PC-9 (cell line): ENCODE measurements at regions not wholly inside any gene's neighbourhood (a gene's known extent, or its start where the extent isn't known, plus 50 kb on each side); places are given as distances from the start of the nearest gene placed in this dataset.

ENCODE experiments used
- BruUV-seq: library from RNA; stranded (reverse); fragments of 400-500 nt; replicated peaks from 2 replicates; lab custom pipeline; 2021; lab: Mats Ljungman, UMichigan
- CTCF ChIA-PET: fragments of 300-600 bp; sonication (Branson Sonifier 250); formaldehyde crosslinking; loops from one replicate; lab custom pipeline; 2022; ENCODE audit warnings: antibody characterized with exemption; lab: Charles Lee
- POLR2A ChIA-PET: fragments of 300-600 bp; sonication (Branson Sonifier 250); formaldehyde crosslinking; loops from one replicate; lab custom pipeline; 2022; ENCODE audit warnings: antibody characterized with exemption; ENCODE audit not compliant: unreplicated experiment; lab: Charles Lee
- DNase-seq, 2 experiments: peaks; one replicate each; pipeline versions ENCODE4 v3.0.0 to v3.0.0-alpha.2; 2015 to 2022; ENCODE audit warnings: mixed read lengths in 1 of 2
- H2AFZ ChIP-seq: fragments of 200-600 bp; sonication (generic); 2 replicates; pipeline ENCODE4 v1.8.1; 2017; ENCODE audit warnings: antibody characterized with exemption
- H3F3A ChIP-seq: fragments of 200-600 bp; sonication (generic); 2 replicates; pipeline ENCODE4 v1.8.1; 2017; ENCODE audit warnings: antibody characterized with exemption, mild to moderate bottlenecking, low read depth; ENCODE audit not compliant: insufficient read depth
- H3K27ac ChIP-seq: fragments of 200-600 bp; sonication (generic); 2 replicates; pipeline ENCODE4 v1.6.1; 2016; ENCODE audit warnings: mixed run types
- H3K27me3 ChIP-seq: fragments of 200-600 bp; sonication (generic); 2 replicates; pipeline ENCODE4 v1.6.1; 2016; ENCODE audit warnings: low read depth, mixed run types; ENCODE audit not compliant: insufficient read depth
- H3K36me3 ChIP-seq: fragments of 200-600 bp; sonication (generic); 2 replicates; pipeline ENCODE4 v1.6.1; 2016; ENCODE audit warnings: low read depth, mixed run types
- H3K4me1 ChIP-seq: fragments of 200-600 bp; sonication (generic); replicated peaks from 2 replicates; pipeline ENCODE4 v1.6.1; 2016; ENCODE audit warnings: mixed run types; ENCODE audit not compliant: insufficient read depth
- H3K4me2 ChIP-seq: fragments of 200-600 bp; sonication (generic); 2 replicates; pipeline ENCODE4 v1.6.1; 2017; ENCODE audit warnings: mixed run types
- H3K4me3 ChIP-seq: fragments of 200-600 bp; sonication (generic); 2 replicates; pipeline ENCODE4 v1.6.1; 2016; ENCODE audit warnings: mixed run types
- H3K79me2 ChIP-seq: fragments of 200-600 bp; sonication (generic); 2 replicates; pipeline ENCODE4 v1.6.1; 2017; ENCODE audit warnings: low read depth, mixed run types
- H3K9me2 ChIP-seq: fragments of 200-600 bp; sonication (generic); 2 replicates; pipeline ENCODE4 v1.8.1; 2017; ENCODE audit warnings: mild to moderate bottlenecking; ENCODE audit not compliant: insufficient read depth
- H3K9me3 ChIP-seq: fragments of 200-600 bp; sonication (generic); 2 replicates; pipeline ENCODE4 v1.8.1; 2016; ENCODE audit warnings: low read depth; ENCODE audit not compliant: insufficient read depth
- H4K20me1 ChIP-seq: fragments of 200-600 bp; sonication (generic); 2 replicates; pipeline ENCODE4 v1.8.1; 2017; ENCODE audit not compliant: insufficient read depth
- CTCF ChIP-seq: fragments of 200-600 bp; sonication (generic); conservative IDR thresholded peaks from 2 replicates; pipeline ENCODE4 v1.6.1; 2017; ENCODE audit warnings: mixed run types, antibody characterized with exemption, mild to moderate bottlenecking, moderate library complexity
- EZH2 ChIP-seq: fragments of 200-600 bp; sonication (generic); IDR thresholded peaks from 2 replicates; pipeline ENCODE4 v1.8.0; 2017; ENCODE audit warnings: antibody characterized with exemption, low read depth
- intact Hi-C: fragments of 100-400 bp; cut with micrococcal nuclease; formaldehyde crosslinking; loops from one replicate; pipeline ENCODE4 v1.10.0; 2022; ENCODE audit not compliant: unreplicated experiment

DNA sequence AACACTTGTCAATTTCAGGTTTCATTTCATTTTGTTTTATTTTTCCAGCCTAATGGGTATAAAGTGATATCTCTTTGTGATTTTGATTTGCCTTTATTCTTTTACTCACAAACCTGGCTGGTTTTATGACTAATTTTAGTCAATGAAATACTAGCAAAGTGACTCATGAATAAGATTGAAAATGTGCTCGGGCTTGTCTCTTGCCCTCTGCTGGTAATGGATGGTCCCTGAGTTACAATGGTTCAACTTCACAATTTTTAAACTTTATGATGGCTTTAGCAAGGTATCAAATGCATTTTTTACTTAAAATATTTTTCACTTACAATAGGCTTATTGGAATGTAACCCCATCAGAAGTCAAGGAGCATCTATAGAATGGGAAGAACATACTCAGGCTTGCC lies 431.4 kb upstream of the CCNG1 start:
- DNase-seq, result no peak
- TF ChIP-seq EZH2 (no peak), CTCF (peak; percentile 25; the same call in 1 of the 2 replicates)
- Histone ChIP-seq H3K4me2 (no peak overlapping the region), H3K27me3 (no peaks in the 10 kb centered on the region), H3K36me3 (no peaks in the 10 kb centered on the region), H2AFZ (no peak overlapping the region), H4K20me1 (no peaks in the 10 kb centered on the region), H3K4me1 (no peaks in the 10 kb centered on the region), H3K9me3 (0 out of 2 replicates have a peak, but pooled peaks cover 3% of the 10 kb centered on the region), H3K79me2 (no peaks in the 10 kb centered on the region), H3F3A (no peaks in the 10 kb centered on the region), H3K27ac (no peak overlapping the region), H3K9me2 (no peaks in the 10 kb centered on the region), H3K4me3 (no peak overlapping the region)
- CTCF ChIA-PET, result no interaction called here
- POLR2A ChIA-PET, result no interaction called here
- intact Hi-C loops, result no loop called here
- BruUV-seq, result no TSS peak

DNA sequence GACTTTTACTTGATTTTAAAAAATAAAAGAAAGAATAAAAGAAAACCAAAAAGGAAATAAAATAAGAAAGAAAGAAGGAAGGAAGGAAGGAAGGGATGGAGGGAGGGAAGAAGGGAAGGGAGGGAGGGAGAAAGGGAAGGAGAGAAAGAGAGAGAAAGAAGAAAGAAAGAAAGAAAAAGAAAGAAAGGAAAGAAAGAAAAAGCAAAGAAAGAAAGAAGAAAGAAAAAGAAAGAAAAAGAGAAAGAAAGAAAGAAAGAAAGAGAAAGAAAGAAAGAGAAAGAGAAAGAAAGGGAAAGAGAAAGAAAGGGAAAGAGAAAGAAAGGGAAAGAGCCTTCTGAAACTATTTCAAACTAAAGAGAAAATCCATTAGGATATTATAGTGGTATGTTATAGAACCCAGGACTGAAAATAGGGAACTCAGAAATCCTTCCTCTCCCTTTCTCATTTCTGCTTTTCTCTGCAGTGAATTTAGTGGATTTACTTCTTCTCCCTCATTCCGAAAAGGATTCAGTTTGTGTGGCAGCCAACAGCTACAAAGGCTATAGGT lies 414.7 kb upstream of the CCNG1 start:
- Histone ChIP-seq H3K4me3 (no peak overlapping the region), H3F3A (no peaks in the 10 kb centered on the region), H4K20me1 (no peaks in the 10 kb centered on the region), H3K79me2 (no peaks in the 10 kb centered on the region), H2AFZ (no peak overlapping the region), H3K4me2 (no peak overlapping the region), H3K27me3 (no peaks in the 10 kb centered on the region), H3K4me1 (no peaks in the 10 kb centered on the region), H3K9me3 (no peaks in the 10 kb centered on the region), H3K27ac (no peak overlapping the region), H3K9me2 (no peaks in the 10 kb centered on the region), H3K36me3 (no peaks in the 10 kb centered on the region)
- DNase-seq, result no peak
- POLR2A ChIA-PET, result no interaction called here
- CTCF ChIA-PET, result no interaction called here
- intact Hi-C loops, result no loop called here
- no peak for TF ChIP-seq EZH2
- no peak for TF ChIP-seq CTCF
- no TSS peak for BruUV-seq

DNA sequence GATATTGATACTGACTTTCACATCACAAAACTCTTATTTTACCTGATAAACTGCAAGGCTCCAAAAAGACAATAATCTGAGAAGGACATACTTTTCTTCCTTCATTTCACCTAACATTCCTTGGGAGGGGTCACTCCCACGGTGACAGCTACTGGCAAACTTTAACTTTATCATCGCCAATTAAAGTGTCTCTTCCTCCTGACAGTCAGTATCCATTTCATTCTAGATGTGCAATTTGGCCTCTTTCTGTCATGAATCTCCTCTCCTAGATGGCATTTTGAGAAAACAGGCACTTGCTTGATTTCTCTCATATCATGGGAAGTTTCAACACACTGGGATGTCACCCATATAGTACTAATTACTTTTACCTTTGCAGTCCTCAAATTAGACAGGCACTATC lies 413.5 kb upstream of the CCNG1 start:
- H3K4me2 ChIP-seq, result no peak overlapping the region
- ChIA-PET CTCF (no interaction called here), POLR2A (no interaction called here)
- H3K4me3 ChIP-seq, result no peak overlapping the region
- no peaks in the 10 kb centered on the region for H3K9me3 ChIP-seq
- no peaks in the 10 kb centered on the region for H3F3A ChIP-seq
- intact Hi-C loops, result no loop called here
- no peaks in the 10 kb centered on the region for H3K79me2 ChIP-seq
- H3K4me1 ChIP-seq, result no peaks in the 10 kb centered on the region
- no TSS peak for BruUV-seq
- no peaks in the 10 kb centered on the region for H3K27me3 ChIP-seq
- no peak overlapping the region for H2AFZ ChIP-seq
- DNase-seq, result no peak
- H3K9me2 ChIP-seq, result no peaks in the 10 kb centered on the region
- H4K20me1 ChIP-seq, result no peaks in the 10 kb centered on the region
- H3K27ac ChIP-seq, result no peak overlapping the region
- TF ChIP-seq CTCF, result no peak
- no peak for TF ChIP-seq EZH2
- H3K36me3 ChIP-seq, result no peaks in the 10 kb centered on the region
